ENCODE measurements at regions not wholly inside any gene's neighbourhood (a gene's known extent, or its start where the extent isn't known, plus 50 kb on each side); places are given as distances from the start of the nearest gene placed in this dataset.

DNA sequence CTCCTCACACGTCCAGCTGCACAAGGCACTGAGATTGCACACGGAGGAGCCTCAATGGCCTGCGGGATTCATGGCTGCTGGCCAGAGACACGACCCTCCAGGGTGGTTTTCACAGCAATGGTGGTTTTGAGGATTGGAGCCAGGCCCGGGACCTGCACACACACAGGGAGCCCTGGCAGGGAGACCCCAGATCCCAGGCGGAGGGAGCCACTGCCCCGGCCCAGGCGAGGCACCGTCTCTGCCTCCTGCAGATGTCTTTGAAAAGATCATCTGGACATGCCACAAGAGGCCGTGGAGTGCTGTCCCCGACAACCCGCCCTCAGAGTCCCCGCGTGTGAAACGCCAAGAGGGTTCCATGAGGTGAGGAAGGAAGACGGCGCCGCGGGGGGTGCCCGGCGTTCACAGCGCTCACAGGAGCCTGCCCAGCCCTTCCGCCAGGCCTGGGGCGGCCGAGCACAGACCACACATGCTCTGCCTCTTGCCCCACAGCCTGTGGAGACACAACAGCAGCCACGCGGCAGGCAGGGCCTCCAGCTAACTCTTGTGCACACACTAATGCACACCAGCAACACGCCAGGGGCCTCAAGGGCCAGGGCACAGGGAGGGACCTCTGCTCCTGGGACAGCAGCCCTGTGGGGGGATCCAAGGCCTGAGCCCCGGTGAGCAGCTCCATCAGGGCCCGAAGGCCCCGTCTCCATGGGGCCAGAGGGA, 72.8 kb upstream of the CTDP1 start:
- Histone ChIP-seq H3K4me3 (no peak overlapping the region), H3K36me3 (no peaks in the 10 kb centered on the region), H3K27me3 (peaks cover 0 to 62% (median 4%) of the 10 kb centered on the region in 3 donors), H3K27ac (no peak overlapping the region), H3K4me1 (no peaks in the 10 kb centered on the region), H3K9me3 (no peaks in the 10 kb centered on the region)
- no peak for DNase-seq
- intact Hi-C loops (cut with DNase I; ENCODE audit: low total_unique reads) = no loop called here
- 82 to 88% (median 85%) methylated on average over 18 to 31 of the region's 31 CpGs for WGBS, 5 donors
- TF ChIP-seq, protein P1, sequence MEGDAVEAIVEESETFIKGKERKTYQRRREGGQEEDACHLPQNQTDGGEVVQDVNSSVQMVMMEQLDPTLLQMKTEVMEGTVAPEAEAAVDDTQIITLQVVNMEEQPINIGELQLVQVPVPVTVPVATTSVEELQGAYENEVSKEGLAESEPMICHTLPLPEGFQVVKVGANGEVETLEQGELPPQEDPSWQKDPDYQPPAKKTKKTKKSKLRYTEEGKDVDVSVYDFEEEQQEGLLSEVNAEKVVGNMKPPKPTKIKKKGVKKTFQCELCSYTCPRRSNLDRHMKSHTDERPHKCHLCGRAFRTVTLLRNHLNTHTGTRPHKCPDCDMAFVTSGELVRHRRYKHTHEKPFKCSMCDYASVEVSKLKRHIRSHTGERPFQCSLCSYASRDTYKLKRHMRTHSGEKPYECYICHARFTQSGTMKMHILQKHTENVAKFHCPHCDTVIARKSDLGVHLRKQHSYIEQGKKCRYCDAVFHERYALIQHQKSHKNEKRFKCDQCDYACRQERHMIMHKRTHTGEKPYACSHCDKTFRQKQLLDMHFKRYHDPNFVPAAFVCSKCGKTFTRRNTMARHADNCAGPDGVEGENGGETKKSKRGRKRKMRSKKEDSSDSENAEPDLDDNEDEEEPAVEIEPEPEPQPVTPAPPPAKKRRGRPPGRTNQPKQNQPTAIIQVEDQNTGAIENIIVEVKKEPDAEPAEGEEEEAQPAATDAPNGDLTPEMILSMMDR (IDR thresholded peaks at IDR 0.05) = no peak
- TF ChIP-seq POLR2A (IDR thresholded peaks at IDR 0.05) = no peak
- TF ChIP-seq EP300 (IDR thresholded peaks at IDR 0.05) = no peak
- TF ChIP-seq POLR2AphosphoS5 (IDR thresholded peaks at IDR 0.05) = no peak

- 69 to 91% (median 82%) methylated on average over 6 to 25 of the region's 25 CpGs for WGBS, 5 donors
- Histone ChIP-seq H3K9me3 (no peaks in the 10 kb centered on the region), H3K4me1 (no peaks in the 10 kb centered on the region), H3K4me3 (no peak overlapping the region), H3K27ac (no peak overlapping the region), H3K36me3 (no peaks in the 10 kb centered on the region), H3K27me3 (peaks cover 0 to 67% (median 4%) of the 10 kb centered on the region in 3 donors)
- TF ChIP-seq POLR2A (IDR thresholded peaks at IDR 0.05) = no peak
- intact Hi-C loops (cut with DNase I; ENCODE audit: low total_unique reads) = no loop called here
- DNase-seq = no peak
Observed at GRCh38 chr18:79607361-79607952, 72.1 kb upstream of the CTDP1 start.

DNA sequence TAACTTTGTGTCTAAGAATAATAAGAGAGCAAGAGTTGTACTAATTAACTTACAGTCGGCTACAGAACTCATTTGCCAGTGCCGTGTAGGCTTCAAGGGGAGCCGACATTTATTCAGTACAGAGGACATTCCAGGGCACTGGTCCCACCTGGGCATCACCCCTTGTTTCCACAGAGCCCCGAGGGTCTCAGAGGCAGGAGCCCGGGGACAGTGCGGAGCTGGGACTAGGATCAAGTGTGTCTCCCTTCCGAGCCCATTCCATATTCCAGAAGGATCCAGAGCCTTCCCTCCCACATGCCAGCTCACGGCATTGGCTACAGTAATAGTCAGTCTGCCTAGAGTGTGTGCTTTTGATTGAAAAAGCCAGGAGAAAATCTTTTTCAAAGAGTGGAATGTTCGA, 71.5 kb upstream of the CTDP1 start:
- Histone ChIP-seq H3K9me3 (no peaks in the 10 kb centered on the region), H3K27ac (no peak overlapping the region), H3K27me3 (peaks cover 0 to 72% (median 4%) of the 10 kb centered on the region in 3 donors), H3K4me3 (no peak overlapping the region), H3K4me1 (no peaks in the 10 kb centered on the region), H3K36me3 (no peaks in the 10 kb centered on the region)
- 77 to 90% (median 87%) methylated on average over 9 of the region's 9 CpGs for WGBS, 5 donors
- no peak for DNase-seq
- TF ChIP-seq, protein P1 (IDR thresholded peaks at IDR 0.05) = no peak
- no peak for TF ChIP-seq POLR2AphosphoS5 (IDR thresholded peaks at IDR 0.05)
- no peak for TF ChIP-seq POLR2A (IDR thresholded peaks at IDR 0.05)
- TF ChIP-seq EP300 (IDR thresholded peaks at IDR 0.05) = no peak
- intact Hi-C loops (cut with DNase I; ENCODE audit: low total_unique reads) = no loop called here

DNA sequence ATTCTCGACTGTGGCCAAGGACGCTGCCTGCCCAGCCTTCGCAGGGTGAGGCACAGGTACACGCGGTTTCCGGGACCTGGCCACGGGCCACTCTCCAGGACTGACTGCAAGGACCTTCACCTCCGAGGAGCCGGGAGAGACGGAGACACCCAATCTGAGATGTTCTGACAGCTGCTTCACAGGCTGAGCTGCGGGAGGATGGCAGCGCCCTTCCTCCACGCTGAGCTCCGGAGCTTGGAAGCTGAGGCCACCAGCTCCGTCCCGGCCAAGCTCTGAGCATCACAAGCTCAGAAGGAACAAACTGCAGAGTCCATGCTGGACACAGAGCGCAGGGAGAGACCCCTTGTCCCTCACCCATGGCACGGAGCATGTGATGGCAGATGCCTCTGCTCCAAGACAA, 71.1 kb upstream of the CTDP1 start:
- Histone ChIP-seq H3K4me1 (no peaks in the 10 kb centered on the region), H3K27me3 (peaks cover 0 to 72% (median 4%) of the 10 kb centered on the region in 3 donors), H3K4me3 (no peak overlapping the region), H3K9me3 (no peaks in the 10 kb centered on the region), H3K36me3 (no peaks in the 10 kb centered on the region), H3K27ac (no peak overlapping the region)
- 78 to 100% (median 82%) methylated on average over 5 to 18 of the region's 18 CpGs for whole genome bisulfite sequencing, 5 donors
- intact Hi-C loops (cut with DNase I; ENCODE audit: low total_unique reads) = no loop called here
- TF ChIP-seq EP300 (IDR thresholded peaks at IDR 0.05) = no peak
- no peak for TF ChIP-seq POLR2AphosphoS5 (IDR thresholded peaks at IDR 0.05)
- TF ChIP-seq, protein P1 (IDR thresholded peaks at IDR 0.05) = no peak
- no peak for TF ChIP-seq POLR2A (IDR thresholded peaks at IDR 0.05)
- no peak for DNase-seq

GRCh38 chr18:79608999-79609461, 70.6 kb upstream of the CTDP1 start:
- Histone ChIP-seq H3K4me1 (no peaks in the 10 kb centered on the region), H3K27me3 (peaks cover 0 to 71% (median 4%) of the 10 kb centered on the region in 3 donors), H3K27ac (no peak overlapping the region), H3K36me3 (no peaks in the 10 kb centered on the region), H3K9me3 (no peaks in the 10 kb centered on the region), H3K4me3 (no peak overlapping the region)
- TF ChIP-seq POLR2A (IDR thresholded peaks at IDR 0.05) (no peak), EP300 (IDR thresholded peaks at IDR 0.05) (no peak), POLR2AphosphoS5 (IDR thresholded peaks at IDR 0.05) (no peak)
- TF ChIP-seq, protein P1 (IDR thresholded peaks at IDR 0.05) = no peak
- 57 to 81% (median 67%) methylated on average over 9 to 11 of the region's 11 CpGs for WGBS, 5 donors
- DNase-seq = no peak
- intact Hi-C loops (cut with DNase I; ENCODE audit: low total_unique reads) = no loop called here

Measured in stomach (tissue), 8 donors.